Breast epithelium (tissue), 3 donors: ENCODE measurements at regions not wholly inside any gene's neighbourhood (a gene's known extent, or its start where the extent isn't known, plus 50 kb on each side); places are given as distances from the start of the nearest gene placed in this dataset.

Experiments used
- CTCF ChIP-seq, 3 donors: fragments of 450-650 bp; IDR thresholded peaks; one replicate each; pipeline ENCODE4 v1.5.1; 2016 to 2017; ENCODE audit warnings: antibody characterized with exemption in 3 of 3, mild to moderate bottlenecking in 3 of 3, moderate library complexity in 3 of 3
- POLR2A ChIP-seq: fragments of 450-650 bp; IDR thresholded peaks from one replicate; pipeline ENCODE4 v1.6.1; 2016; ENCODE audit warnings: antibody characterized with exemption, mild to moderate bottlenecking, moderate library complexity

DNA sequence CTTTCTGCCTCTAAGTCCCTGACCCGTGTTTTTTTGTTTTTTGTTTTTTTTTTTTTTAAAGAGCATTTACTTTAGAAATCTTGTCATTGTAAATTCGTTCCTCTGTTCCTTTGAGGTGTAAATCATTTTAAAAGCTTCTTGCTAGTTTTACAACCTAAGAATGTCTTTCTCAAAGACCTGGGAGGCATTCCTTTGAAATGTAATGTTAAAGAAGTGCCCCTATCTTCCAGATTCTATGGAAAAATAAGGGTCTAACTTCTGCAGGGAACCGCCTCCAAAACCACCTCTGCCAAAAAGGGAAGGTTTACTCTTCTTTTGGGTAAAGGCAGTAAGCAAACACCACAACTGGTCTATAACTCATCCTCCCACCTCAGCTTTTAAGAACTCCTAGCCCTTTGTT lies 259.6 kb upstream of the ZNF804A start:
- TF ChIP-seq CTCF (IDR thresholded peaks at IDR 0.05) (no peak), POLR2A (no peak)
